Erythroblast (primary cell): ENCODE measurements at regions not wholly inside any gene's neighbourhood (a gene's known extent, or its start where the extent isn't known, plus 50 kb on each side); places are given as distances from the start of the nearest gene placed in this dataset.

Experiments
- GATA1 ChIP-seq: IDR thresholded peaks from 2 replicates; pipeline ENCODE4 v1.6.1; 2011; ENCODE audit warnings: low read depth, mild to moderate bottlenecking, control low read depth, low read length, moderate library complexity
- POLR2A ChIP-seq: IDR thresholded peaks from 2 replicates; pipeline ENCODE4 v1.6.1; 2011; ENCODE audit warnings: mild to moderate bottlenecking, low read length

GRCh38 chr21:16075649-16076282 is 346.0 kb downstream of the USP25 start:
- TF ChIP-seq POLR2A: no peak
- no peak for TF ChIP-seq GATA1
